A673 (cell line): ENCODE measurements at regions not wholly inside any gene's neighbourhood (a gene's known extent, or its start where the extent isn't known, plus 50 kb on each side); places are given as distances from the start of the nearest gene placed in this dataset.

Source experiments
- CTCF ChIP-seq: fragments of 300-800, 200-600 bp; sonication (generic); conservative IDR thresholded peaks from 2 replicates; pipeline ENCODE4 v1.5.1; 2017; ENCODE audit warnings: low read depth, mild to moderate bottlenecking, antibody characterized with exemption, low read length, moderate library complexity, mixed read lengths
- EZH2 ChIP-seq: fragments of 200-600 bp; sonication (generic); IDR thresholded peaks from 2 replicates; pipeline ENCODE4 v1.6.1; 2017; ENCODE audit warnings: borderline replicate concordance, low read depth, mild to moderate bottlenecking, mixed read lengths, antibody characterized with exemption, low read length; ENCODE audit not compliant: poor library complexity, severe bottlenecking

- no peak for TF ChIP-seq CTCF
- TF ChIP-seq EZH2: no peak
Measured at GRCh38 chr7:47044625-47045024, 537.3 kb downstream of the TNS3 start.
